Neural progenitor cell (in vitro differentiated cells): ENCODE measurements at regions not wholly inside any gene's neighbourhood (a gene's known extent, or its start where the extent isn't known, plus 50 kb on each side); places are given as distances from the start of the nearest gene placed in this dataset.

Experiments
- EZH2 ChIP-seq: fragments of 200-600 bp; sonication (generic); IDR thresholded peaks from 2 replicates; pipeline ENCODE4 v1.6.1; 2017; ENCODE audit warnings: antibody characterized with exemption, mild to moderate bottlenecking, moderate library complexity
- EZH2phosphoT487 ChIP-seq: fragments of 200-600 bp; sonication (generic); IDR thresholded peaks from 2 replicates; pipeline ENCODE4 v1.6.1; 2017; ENCODE audit warnings: antibody characterized with exemption
- TF ChIP-seq, protein P1 (sequence below): fragments of 200-600 bp; sonication (generic); IDR thresholded peaks from 2 replicates; pipeline ENCODE4 v1.5.1; 2017; ENCODE audit warnings: antibody characterized with exemption, mild to moderate bottlenecking

DNA sequence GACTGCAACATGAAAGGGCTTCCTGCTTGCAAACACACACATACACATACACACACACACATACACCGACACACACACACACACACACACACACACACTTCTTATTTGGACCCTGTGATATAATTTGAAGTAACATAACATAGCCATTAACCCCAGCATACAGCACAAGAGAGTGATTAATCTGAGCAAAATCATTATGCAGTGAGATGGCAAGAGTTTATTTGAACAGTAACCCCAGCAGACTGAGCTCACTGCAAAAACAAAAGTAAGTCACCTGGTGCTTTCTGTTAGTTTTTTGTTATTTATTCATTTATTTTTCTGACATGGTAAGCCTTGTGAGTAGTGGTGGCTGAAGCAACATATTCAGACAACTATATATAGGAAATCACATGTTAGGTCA lies 93.7 kb downstream of the NOL4 start:
- TF ChIP-seq EZH2 (no peak), EZH2phosphoT487 (no peak)
- TF ChIP-seq, protein P1, sequence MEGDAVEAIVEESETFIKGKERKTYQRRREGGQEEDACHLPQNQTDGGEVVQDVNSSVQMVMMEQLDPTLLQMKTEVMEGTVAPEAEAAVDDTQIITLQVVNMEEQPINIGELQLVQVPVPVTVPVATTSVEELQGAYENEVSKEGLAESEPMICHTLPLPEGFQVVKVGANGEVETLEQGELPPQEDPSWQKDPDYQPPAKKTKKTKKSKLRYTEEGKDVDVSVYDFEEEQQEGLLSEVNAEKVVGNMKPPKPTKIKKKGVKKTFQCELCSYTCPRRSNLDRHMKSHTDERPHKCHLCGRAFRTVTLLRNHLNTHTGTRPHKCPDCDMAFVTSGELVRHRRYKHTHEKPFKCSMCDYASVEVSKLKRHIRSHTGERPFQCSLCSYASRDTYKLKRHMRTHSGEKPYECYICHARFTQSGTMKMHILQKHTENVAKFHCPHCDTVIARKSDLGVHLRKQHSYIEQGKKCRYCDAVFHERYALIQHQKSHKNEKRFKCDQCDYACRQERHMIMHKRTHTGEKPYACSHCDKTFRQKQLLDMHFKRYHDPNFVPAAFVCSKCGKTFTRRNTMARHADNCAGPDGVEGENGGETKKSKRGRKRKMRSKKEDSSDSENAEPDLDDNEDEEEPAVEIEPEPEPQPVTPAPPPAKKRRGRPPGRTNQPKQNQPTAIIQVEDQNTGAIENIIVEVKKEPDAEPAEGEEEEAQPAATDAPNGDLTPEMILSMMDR: no peak
